ENCODE measurements at regions not wholly inside any gene's neighbourhood (a gene's known extent, or its start where the extent isn't known, plus 50 kb on each side); places are given as distances from the start of the nearest gene placed in this dataset.

DNA sequence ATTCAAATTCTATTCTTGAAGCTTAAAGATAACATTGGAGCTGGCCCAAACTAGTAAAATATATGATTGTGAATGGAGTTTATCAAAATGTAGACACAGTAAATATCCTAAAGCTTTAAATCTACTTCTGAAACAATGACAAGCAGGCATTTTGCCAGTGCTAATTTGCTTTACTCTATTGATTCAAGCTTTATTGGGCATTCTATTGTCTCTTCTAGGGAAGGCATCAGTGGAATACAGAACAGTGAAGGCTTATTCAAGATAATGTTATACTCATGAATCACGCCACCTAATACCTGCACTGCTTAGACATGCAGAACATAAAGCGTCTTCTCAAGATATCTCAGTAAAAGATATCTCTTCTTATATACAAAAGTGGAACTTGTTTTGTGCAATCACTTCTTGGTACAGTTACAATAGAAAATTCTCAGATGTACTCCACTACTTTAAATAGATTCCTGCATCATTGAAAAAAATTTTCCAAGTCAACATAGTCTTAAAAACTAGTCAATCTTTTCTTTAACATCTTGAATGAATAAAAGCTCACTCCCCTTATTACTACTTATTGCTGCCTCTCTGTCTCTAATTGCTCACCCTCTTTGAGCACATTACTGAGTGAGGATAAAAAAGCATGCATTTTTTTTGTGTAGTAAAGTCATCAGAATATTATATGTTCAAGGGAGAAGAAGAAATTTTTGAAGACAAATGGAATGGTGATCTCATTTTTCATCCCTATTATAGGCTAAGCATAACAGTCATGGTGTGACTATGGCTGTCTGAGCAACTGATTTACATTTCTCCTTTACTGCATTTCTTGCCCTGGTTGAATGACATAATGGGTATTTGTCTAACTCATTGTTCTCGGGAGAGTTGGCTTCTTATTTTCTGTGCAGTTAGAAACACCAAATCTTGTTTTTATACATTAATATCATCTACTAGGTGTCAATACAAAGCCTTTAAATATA lies 98.0 kb upstream of the E2F7 start:
- ATAC-seq (no peak), DNase-seq (no peak)
- TF ChIP-seq, protein P1, sequence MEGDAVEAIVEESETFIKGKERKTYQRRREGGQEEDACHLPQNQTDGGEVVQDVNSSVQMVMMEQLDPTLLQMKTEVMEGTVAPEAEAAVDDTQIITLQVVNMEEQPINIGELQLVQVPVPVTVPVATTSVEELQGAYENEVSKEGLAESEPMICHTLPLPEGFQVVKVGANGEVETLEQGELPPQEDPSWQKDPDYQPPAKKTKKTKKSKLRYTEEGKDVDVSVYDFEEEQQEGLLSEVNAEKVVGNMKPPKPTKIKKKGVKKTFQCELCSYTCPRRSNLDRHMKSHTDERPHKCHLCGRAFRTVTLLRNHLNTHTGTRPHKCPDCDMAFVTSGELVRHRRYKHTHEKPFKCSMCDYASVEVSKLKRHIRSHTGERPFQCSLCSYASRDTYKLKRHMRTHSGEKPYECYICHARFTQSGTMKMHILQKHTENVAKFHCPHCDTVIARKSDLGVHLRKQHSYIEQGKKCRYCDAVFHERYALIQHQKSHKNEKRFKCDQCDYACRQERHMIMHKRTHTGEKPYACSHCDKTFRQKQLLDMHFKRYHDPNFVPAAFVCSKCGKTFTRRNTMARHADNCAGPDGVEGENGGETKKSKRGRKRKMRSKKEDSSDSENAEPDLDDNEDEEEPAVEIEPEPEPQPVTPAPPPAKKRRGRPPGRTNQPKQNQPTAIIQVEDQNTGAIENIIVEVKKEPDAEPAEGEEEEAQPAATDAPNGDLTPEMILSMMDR (IDR thresholded peaks at IDR 0.05) = no peak

DNA sequence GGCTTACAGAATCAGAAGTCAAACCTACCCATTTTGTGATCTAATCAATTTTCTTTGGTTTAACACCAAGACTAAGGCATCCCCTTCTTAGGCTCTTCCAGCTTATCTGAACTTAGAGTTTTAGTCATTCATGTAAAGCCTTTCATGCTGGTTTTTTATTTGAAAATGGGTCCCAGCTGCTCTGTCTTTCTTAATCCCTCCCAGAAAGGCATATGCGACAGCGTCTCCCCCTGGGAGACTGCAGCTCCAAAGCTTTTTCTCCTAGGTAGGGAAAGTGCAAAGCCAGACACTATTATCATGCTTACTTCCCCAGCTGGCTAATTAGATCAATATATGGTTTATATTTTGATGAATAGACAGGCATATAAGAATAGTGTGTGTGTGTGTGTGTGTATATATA lies 96.6 kb upstream of the E2F7 start:
- no peak for DNase-seq
- Histone ChIP-seq H3K27me3 (ENCODE audit: low read depth) (no peaks in the 10 kb centered on the region), H3K4me3 (no peak overlapping the region), H3K36me3 (no peaks in the 10 kb centered on the region), H3K9me3 (no peaks in the 10 kb centered on the region), H3K4me1 (no peaks in the 10 kb centered on the region), H3K27ac (no peak overlapping the region)
- TF ChIP-seq, protein P1 (IDR thresholded peaks at IDR 0.05) = no peak
- ATAC-seq = no peak
- intact Hi-C loops (cut with DNase I) = no loop called here

More for the DNA sequence above, 98.0 kb upstream of the E2F7 start:
- H3K4me1 ChIP-seq = no peaks in the 10 kb centered on the region
- H3K36me3 ChIP-seq = no peaks in the 10 kb centered on the region
- intact Hi-C loops (cut with DNase I) = no loop called here
- H3K27me3 ChIP-seq (ENCODE audit: low read depth) = no peaks in the 10 kb centered on the region
- no peak overlapping the region for H3K27ac ChIP-seq
- H3K9me3 ChIP-seq = no peaks in the 10 kb centered on the region
- H3K4me3 ChIP-seq = no peak overlapping the region

DNA sequence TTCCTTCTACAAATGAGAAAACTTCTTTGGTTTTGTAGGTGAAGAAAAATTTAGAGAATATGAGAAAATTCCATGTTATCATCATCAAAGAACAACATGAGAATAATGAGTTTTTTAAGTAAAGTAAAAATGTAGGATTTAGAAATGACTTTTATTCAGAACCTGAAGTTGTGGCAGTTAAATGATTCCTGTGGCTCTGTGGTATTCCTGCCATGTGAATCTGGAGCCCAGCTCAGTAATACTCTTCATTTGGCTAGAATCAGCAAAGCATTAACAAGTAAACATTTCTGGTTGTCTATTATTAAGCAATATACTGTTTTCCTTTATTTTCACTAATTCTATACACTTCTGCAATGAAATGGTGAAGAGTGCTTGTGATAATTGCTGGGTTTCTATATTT lies 95.6 kb upstream of the E2F7 start:
- DNase-seq = no peak
- Histone ChIP-seq H3K27me3 (ENCODE audit: low read depth) (no peaks in the 10 kb centered on the region), H3K27ac (no peak overlapping the region), H3K4me1 (no peaks in the 10 kb centered on the region), H3K9me3 (no peaks in the 10 kb centered on the region), H3K4me3 (no peak overlapping the region), H3K36me3 (no peaks in the 10 kb centered on the region)
- TF ChIP-seq, protein P1 (IDR thresholded peaks at IDR 0.05) = no peak
- ATAC-seq = no peak
- intact Hi-C loops (cut with DNase I) = no loop called here

DNA sequence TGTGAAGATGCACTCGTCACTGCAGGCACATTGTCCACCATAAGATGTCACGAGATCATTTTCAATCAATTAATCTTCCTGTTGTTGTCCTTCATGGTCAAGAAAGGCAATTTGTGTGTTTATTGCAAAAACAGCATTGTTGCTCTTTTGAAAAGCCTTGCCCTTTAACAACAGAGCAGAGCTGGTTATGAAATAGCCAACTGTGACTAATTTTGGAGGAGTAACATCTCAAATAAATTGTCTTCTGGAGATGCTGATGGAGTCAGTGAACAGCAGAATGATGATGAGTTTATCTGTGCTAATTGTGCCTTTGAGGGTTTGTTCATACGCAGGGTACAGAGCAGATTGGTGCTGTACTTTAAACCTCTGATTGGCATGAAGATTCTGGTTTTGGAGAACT lies 88.3 kb upstream of the E2F7 start:
- Histone ChIP-seq H3K9me3 (peaks cover 4% of the 10 kb centered on the region), H3K36me3 (no peaks in the 10 kb centered on the region), H3K27ac (no peak overlapping the region), H3K27me3 (ENCODE audit: low read depth) (no peaks in the 10 kb centered on the region), H3K4me3 (no peak overlapping the region), H3K4me1 (no peaks in the 10 kb centered on the region)
- ATAC-seq = no peak
- DNase-seq = no peak
- TF ChIP-seq, protein P1 (IDR thresholded peaks at IDR 0.05) = no peak
- intact Hi-C loops (cut with DNase I) = no loop called here

DNA sequence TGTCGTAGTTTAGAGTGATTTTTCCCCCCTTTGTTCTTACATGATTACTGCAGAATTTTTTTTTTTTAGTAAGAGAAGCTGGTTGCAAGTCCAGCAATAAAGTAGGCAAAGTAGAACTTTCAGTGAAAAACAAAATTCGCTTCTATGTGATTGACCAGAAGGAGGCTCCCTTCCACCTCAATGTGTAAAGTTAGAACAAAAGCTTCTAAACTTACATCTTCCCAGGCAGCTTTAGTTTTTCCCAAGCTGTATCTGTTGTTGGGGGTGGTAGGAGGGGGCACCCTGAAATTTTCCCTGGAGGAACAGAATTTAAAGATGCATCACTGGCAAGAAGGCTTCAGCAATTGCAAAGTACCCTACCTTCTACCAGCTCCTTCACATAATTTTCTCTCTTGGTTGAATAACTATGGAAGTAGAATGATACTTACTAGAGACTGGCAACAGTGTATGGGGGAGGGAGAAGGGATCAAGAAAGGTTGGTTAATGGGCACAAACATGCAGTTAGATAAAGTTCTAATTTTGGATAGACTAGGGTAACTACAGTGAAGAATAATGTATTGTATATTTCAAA lies 87.3 kb upstream of the E2F7 start:
- DNase-seq (no peak), ATAC-seq (no peak)
- Histone ChIP-seq H3K4me1 (no peaks in the 10 kb centered on the region), H3K27me3 (ENCODE audit: low read depth) (no peaks in the 10 kb centered on the region), H3K4me3 (no peak overlapping the region), H3K9me3 (peaks cover 4% of the 10 kb centered on the region), H3K27ac (no peak overlapping the region), H3K36me3 (no peaks in the 10 kb centered on the region)
- intact Hi-C loops (cut with DNase I) = no loop called here
- TF ChIP-seq, protein P1 (IDR thresholded peaks at IDR 0.05) = peak; percentile 43

All from lower lobe of right lung (tissue), 2 donors.